ENCODE measurements at regions not wholly inside any gene's neighbourhood (a gene's known extent, or its start where the extent isn't known, plus 50 kb on each side); places are given as distances from the start of the nearest gene placed in this dataset.

DNA sequence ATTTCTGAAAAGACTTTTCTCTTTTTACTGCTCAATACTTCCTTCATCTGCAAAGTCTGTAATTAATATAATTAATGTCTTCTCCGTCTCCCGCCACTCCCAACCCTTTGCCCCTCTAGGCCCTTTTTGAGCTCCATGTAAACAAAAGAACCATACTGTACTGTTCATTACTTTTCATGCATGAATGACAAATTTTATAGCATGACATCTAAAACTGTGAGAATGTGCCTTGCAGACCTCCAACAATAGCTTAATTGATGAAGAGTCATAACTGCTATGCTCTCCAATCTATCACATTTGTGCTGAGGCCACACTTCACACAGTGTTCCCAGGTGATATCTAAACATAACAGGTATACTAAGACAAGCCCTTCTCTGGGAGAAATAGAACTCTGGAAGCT lies 1122.7 kb upstream of the ATXN7L3B start:
- no peaks in the 10 kb centered on the region for H3K4me1 ChIP-seq (replicated peaks in 1 of 4; ENCODE audit: control insufficient read depth in 3 of 4, insufficient read depth in 4 of 4, low read length in 3 of 4)
- no peak overlapping the region for H3K9ac ChIP-seq (replicated peaks in 1 of 4; ENCODE audit: extremely low read depth in 1 of 4, low read depth in 3 of 4, low read length in 3 of 4)
- no peaks in the 10 kb centered on the region; the same call in 1 of the 2 replicates for H3K23me2 ChIP-seq (ENCODE audit: low read depth, low read length)
- ChIA-PET POLR2A (ENCODE audit: partially characterized antibody) (no interaction called here), CTCF (ENCODE audit: partially characterized antibody) (no interaction called here)
- no peak overlapping the region for H4K8ac ChIP-seq (ENCODE audit: extremely low read depth, insufficient read depth, low read length)
- no peak overlapping the region for H2BK15ac ChIP-seq (ENCODE audit: low read length)
- no peaks in the 10 kb centered on the region for H3K79me1 ChIP-seq (ENCODE audit: low read depth, low read length)
- FAIRE-seq (no peak), DNase-seq (ENCODE audit: low read depth in 1 of 2, low spot score in 2 of 2) (no peak)
- H3K23ac ChIP-seq (ENCODE audit: insufficient read length) = no peak overlapping the region
- H2BK12ac ChIP-seq (ENCODE audit: low read depth, low read length) = no peak overlapping the region
- H3K4me2 ChIP-seq (ENCODE audit: insufficient read depth in 1 of 2, low read depth in 2 of 2, low read length in 2 of 2) = no peak overlapping the region
- TF ChIP-seq E2F6 (IDR thresholded peaks at IDR 0.05) = no peak
- TF ChIP-seq NRF1 (IDR thresholded peaks at IDR 0.05; ENCODE audit: low read depth, low read length) = no peak
- no peak for TF ChIP-seq ASH2L (IDR thresholded peaks at IDR 0.05; ENCODE audit: low read length)
- TF ChIP-seq TAF7 (optimal IDR thresholded peaks at IDR 0.05; ENCODE audit: borderline replicate concordance, low read depth, low read length) = no peak
- TF ChIP-seq POLR2AphosphoS5 (IDR thresholded peaks at IDR 0.05; ENCODE audit: low read depth, low read length) = no peak
- TF ChIP-seq EGR1 (IDR thresholded peaks at IDR 0.05; ENCODE audit: borderline replicate concordance, low read depth, low read length) = no peak
- no peak for TF ChIP-seq EP300 (IDR thresholded peaks at IDR 0.05; ENCODE audit: borderline replicate concordance in 1 of 2, low read depth in 2 of 2, low read length in 2 of 2)
- no peak for TF ChIP-seq SP2 (IDR thresholded peaks at IDR 0.05; ENCODE audit: low read length)
- TF ChIP-seq TAF1 (IDR thresholded peaks at IDR 0.05; ENCODE audit: low read depth, low read length) = no peak
- TF ChIP-seq CBX8 (IDR thresholded peaks at IDR 0.05; ENCODE audit: borderline replicate concordance, low read depth, low read length) = no peak
- TF ChIP-seq CREB1 (IDR thresholded peaks at IDR 0.05) = no peak
- TF ChIP-seq SIN3A (conservative IDR thresholded peaks at IDR 0.05 in 1 of 2, IDR thresholded peaks at IDR 0.05 in 1 of 2; ENCODE audit: low read depth in 1 of 2, low read length in 2 of 2) = no peak
- no peak for TF ChIP-seq SP1 (IDR thresholded peaks at IDR 0.05; ENCODE audit: low read depth, low read length)
- H3K4ac ChIP-seq (replicated peaks; ENCODE audit: insufficient read length, low read depth, low read length) = no peak overlapping the region
- H3K14ac ChIP-seq (ENCODE audit: insufficient read length) = no peak overlapping the region
- no peak overlapping the region for H4K5ac ChIP-seq (ENCODE audit: insufficient read length, low read depth, low read length)
- H4K91ac ChIP-seq (replicated peaks; ENCODE audit: insufficient read length, low read length) = no peak overlapping the region
- H2BK120ac ChIP-seq (replicated peaks; ENCODE audit: low read depth, low read length) = no peak overlapping the region
- WGBS, 2 experiments (ENCODE audit: extremely low coverage in 1 of 2, insufficient coverage in 1 of 2, insufficient read length in 1 of 2, insufficient replicate concordance in 2 of 2, low coverage in 1 of 2, low lambda C conversion rate in 2 of 2, missing lambda C conversion rate in 1 of 2) = 96% methylated on average over 2 of the region's 2 CpGs; no CpG with 5 or more reads in 1 of the 2 experiments
- no peaks in the 10 kb centered on the region for H3K36me3 ChIP-seq (ENCODE audit: control insufficient read depth in 2 of 4, insufficient read depth in 4 of 4, low read length in 3 of 4)
- H2AK5ac ChIP-seq (ENCODE audit: low read depth, low read length) = no peak overlapping the region
- no peaks in the 10 kb centered on the region for H3K27me3 ChIP-seq (replicated peaks in 1 of 4; ENCODE audit: control insufficient read depth in 3 of 4, extremely low read depth in 1 of 4, insufficient read depth in 3 of 4, low read length in 3 of 4)
- H3K9me3 ChIP-seq (ENCODE audit: insufficient read depth in 2 of 2, low read depth in 1 of 2, low read length in 1 of 2) = peaks cover 10 to 16% of the 10 kb centered on the region in 2 experiments; a peak in 3 of 4 replicates
- H2BK20ac ChIP-seq (ENCODE audit: low read length) = no peak overlapping the region
- no peaks in the 10 kb centered on the region for H4K20me1 ChIP-seq (replicated peaks in 1 of 2; ENCODE audit: control insufficient read depth in 1 of 2, insufficient read depth in 2 of 2, low read length in 2 of 2)
- H3K79me2 ChIP-seq (ENCODE audit: control insufficient read depth in 1 of 2, insufficient read depth in 2 of 2, low read length in 2 of 2) = no peaks in the 10 kb centered on the region
- H2BK5ac ChIP-seq (ENCODE audit: low read depth, low read length) = no peak overlapping the region
- no peak overlapping the region for H3K56ac ChIP-seq (replicated peaks; ENCODE audit: insufficient read length, low read depth, low read length)
- no peak overlapping the region for H3K18ac ChIP-seq (ENCODE audit: extremely low read depth, low read length)
- H2AFZ ChIP-seq (ENCODE audit: low read length) = no peak overlapping the region
- no peak overlapping the region for H3K27ac ChIP-seq (ENCODE audit: low read depth, low read length)
- no peak overlapping the region for H3K4me3 ChIP-seq (ENCODE audit: extremely low read depth in 1 of 4, insufficient read depth in 2 of 4, low read depth in 3 of 4, low read length in 4 of 4)

All from H1 (cell line).